ENCODE measurements at regions not wholly inside any gene's neighbourhood (a gene's known extent, or its start where the extent isn't known, plus 50 kb on each side); places are given as distances from the start of the nearest gene placed in this dataset.
A peak's percentile ranks its signal among the peaks of the same experiment; 100 is the strongest.
"Not testable (repeated sequence)": the region's sequence is repeated elsewhere in the genome, so short reads cannot be mapped to it uniquely, and the experiment has no call there.

- no peak for TF ChIP-seq CTCF (IDR thresholded peaks at IDR 0.05; ENCODE audit: unreplicated experiment)
- Mint-ChIP-seq H3K9me3 (ENCODE audit: low read depth) (no peaks in the 10 kb centered on the region), H3K27ac (no peak overlapping the region), H3K27me3 (peaks cover 7% of the 10 kb centered on the region), H3K36me3 (ENCODE audit: insufficient read depth) (no peaks in the 10 kb centered on the region), H3K4me3 (ENCODE audit: low read depth) (no peak overlapping the region), H3K4me1 (ENCODE audit: low read depth) (peaks cover 5% of the 10 kb centered on the region)
- no peak for DNase-seq (ENCODE audit: low spot score, unreplicated experiment)
These were observed 601.2 kb downstream of the PYDC2 start for GRCh38 chr3:192062186-192062585.

- no peak for DNase-seq (ENCODE audit: low spot score, unreplicated experiment)
- Mint-ChIP-seq H3K4me1 (ENCODE audit: low read depth) (peaks cover 5% of the 10 kb centered on the region), H3K4me3 (ENCODE audit: low read depth) (peak overlapping the region; percentile 22), H3K27me3 (peaks cover 7% of the 10 kb centered on the region), H3K27ac (no peak overlapping the region), H3K9me3 (ENCODE audit: low read depth) (no peaks in the 10 kb centered on the region), H3K36me3 (ENCODE audit: insufficient read depth) (no peaks in the 10 kb centered on the region)
- TF ChIP-seq CTCF (IDR thresholded peaks at IDR 0.05; ENCODE audit: unreplicated experiment), result no peak
These were observed 602.6 kb downstream of the PYDC2 start for GRCh38 chr3:192063570-192063969.

GRCh38 chr3:192064959-192065358, 604.0 kb downstream of the PYDC2 start:
- Mint-ChIP-seq H3K36me3 (ENCODE audit: insufficient read depth) (no peaks in the 10 kb centered on the region), H3K4me3 (ENCODE audit: low read depth) (no peak overlapping the region), H3K4me1 (ENCODE audit: low read depth) (peaks cover 5% of the 10 kb centered on the region), H3K9me3 (ENCODE audit: low read depth) (no peaks in the 10 kb centered on the region), H3K27me3 (peaks cover 7% of the 10 kb centered on the region), H3K27ac (no peak overlapping the region)
- DNase-seq (ENCODE audit: low spot score, unreplicated experiment), result no peak
- no peak for TF ChIP-seq CTCF (IDR thresholded peaks at IDR 0.05; ENCODE audit: unreplicated experiment)

GRCh38 chr3:192066253-192066652, 605.3 kb downstream of the PYDC2 start:
- not testable (repeated sequence) for H3K36me3 Mint-ChIP-seq (ENCODE audit: insufficient read depth); H3K9me3 Mint-ChIP-seq (ENCODE audit: low read depth); H3K27me3 Mint-ChIP-seq; DNase-seq (ENCODE audit: low spot score, unreplicated experiment); H3K27ac Mint-ChIP-seq; H3K4me3 Mint-ChIP-seq (ENCODE audit: low read depth); H3K4me1 Mint-ChIP-seq (ENCODE audit: low read depth)

- H3K9me3 Mint-ChIP-seq (ENCODE audit: low read depth), result no peaks in the 10 kb centered on the region
- no peak for DNase-seq (ENCODE audit: low spot score, unreplicated experiment)
- no peak for TF ChIP-seq CTCF (IDR thresholded peaks at IDR 0.05; ENCODE audit: unreplicated experiment)
- no peaks in the 10 kb centered on the region for H3K36me3 Mint-ChIP-seq (ENCODE audit: insufficient read depth)
- no peak overlapping the region for H3K4me3 Mint-ChIP-seq (ENCODE audit: low read depth)
- H3K27me3 Mint-ChIP-seq, result peaks cover 14% of the 10 kb centered on the region
- H3K4me1 Mint-ChIP-seq (ENCODE audit: low read depth), result peaks cover 2% of the 10 kb centered on the region
- H3K27ac Mint-ChIP-seq, result no peak overlapping the region
These were observed 607.7 kb downstream of the PYDC2 start for GRCh38 chr3:192068464-192069254.
